ENCODE measurements at regions not wholly inside any gene's neighbourhood (a gene's known extent, or its start where the extent isn't known, plus 50 kb on each side); places are given as distances from the start of the nearest gene placed in this dataset.

GRCh38 chrX:83336454-83336853 lies 171.6 kb upstream of the POU3F4 start (continued):
- no peak for TF ChIP-seq RBBP5 (IDR thresholded peaks at IDR 0.05; ENCODE audit: borderline replicate concordance, low read depth, low read length)

GRCh38 chrX:83339724-83340123 lies 168.4 kb upstream of the POU3F4 start:
- FAIRE-seq: no peak

More at GRCh38 chrX:83339724-83340123, 168.4 kb upstream of the POU3F4 start:
- H3K14ac ChIP-seq (ENCODE audit: insufficient read length): no peak overlapping the region
- H4K20me1 ChIP-seq (replicated peaks in 1 of 2; ENCODE audit: control insufficient read depth in 1 of 2, insufficient read depth in 2 of 2, low read length in 2 of 2): no peaks in the 10 kb centered on the region
- no peak overlapping the region for H2AK5ac ChIP-seq (ENCODE audit: low read depth, low read length)
- no peak overlapping the region for H3K56ac ChIP-seq (replicated peaks; ENCODE audit: insufficient read length, low read depth, low read length)
- H3K9me3 ChIP-seq (ENCODE audit: insufficient read depth in 2 of 2, low read depth in 1 of 2, low read length in 1 of 2): no peaks in the 10 kb centered on the region
- ChIA-PET CTCF (ENCODE audit: partially characterized antibody) (no interaction called here), POLR2A (ENCODE audit: partially characterized antibody) (no interaction called here)
- WGBS, 2 experiments (ENCODE audit: extremely low coverage in 1 of 2, insufficient coverage in 1 of 2, insufficient read length in 1 of 2, insufficient replicate concordance in 2 of 2, low coverage in 1 of 2, low lambda C conversion rate in 2 of 2, missing lambda C conversion rate in 1 of 2): 90% methylated on average over 4 of the region's 4 CpGs; no CpG with 5 or more reads in 1 of the 2 experiments
- H3K4me2 ChIP-seq (ENCODE audit: insufficient read depth in 1 of 2, low read depth in 2 of 2, low read length in 2 of 2): no peak overlapping the region
- no peak overlapping the region for H2BK120ac ChIP-seq (replicated peaks; ENCODE audit: low read depth, low read length)
- no peak overlapping the region for H2BK5ac ChIP-seq (ENCODE audit: low read depth, low read length)
- H3K4me3 ChIP-seq (ENCODE audit: extremely low read depth in 1 of 4, insufficient read depth in 2 of 4, low read depth in 3 of 4, low read length in 4 of 4): no peak overlapping the region
- no peaks in the 10 kb centered on the region for H3K79me1 ChIP-seq (ENCODE audit: low read depth, low read length)
- H3K23ac ChIP-seq (ENCODE audit: insufficient read length): no peak overlapping the region
- H4K91ac ChIP-seq (replicated peaks; ENCODE audit: insufficient read length, low read length): no peak overlapping the region
- H3K4ac ChIP-seq (replicated peaks; ENCODE audit: insufficient read length, low read depth, low read length): no peak overlapping the region
- peaks cover 0 to 3% (median 0%) of the 10 kb centered on the region in 4 experiments; a peak in 1 of 7 replicates for H3K4me1 ChIP-seq (replicated peaks in 1 of 4; ENCODE audit: control insufficient read depth in 3 of 4, insufficient read depth in 4 of 4, low read length in 3 of 4)
- H3K23me2 ChIP-seq (ENCODE audit: low read depth, low read length): no peaks in the 10 kb centered on the region
- H3K36me3 ChIP-seq (ENCODE audit: control insufficient read depth in 2 of 4, insufficient read depth in 4 of 4, low read length in 3 of 4): no peaks in the 10 kb centered on the region
- H4K8ac ChIP-seq (ENCODE audit: extremely low read depth, insufficient read depth, low read length): no peak overlapping the region
- H3K9ac ChIP-seq (replicated peaks in 1 of 4; ENCODE audit: extremely low read depth in 1 of 4, low read depth in 3 of 4, low read length in 3 of 4): no peak overlapping the region
- no peak overlapping the region for H2BK12ac ChIP-seq (ENCODE audit: low read depth, low read length)
- no peaks in the 10 kb centered on the region for H3K27me3 ChIP-seq (replicated peaks in 1 of 4; ENCODE audit: control insufficient read depth in 3 of 4, extremely low read depth in 1 of 4, insufficient read depth in 3 of 4, low read length in 3 of 4)
- no peak overlapping the region for H2AFZ ChIP-seq (ENCODE audit: low read length)
- no peaks in the 10 kb centered on the region for H3K79me2 ChIP-seq (ENCODE audit: control insufficient read depth in 1 of 2, insufficient read depth in 2 of 2, low read length in 2 of 2)
- no peak overlapping the region for H2BK20ac ChIP-seq (ENCODE audit: low read length)
- no peak overlapping the region for H3K18ac ChIP-seq (ENCODE audit: extremely low read depth, low read length)
- no peak overlapping the region for H2BK15ac ChIP-seq (ENCODE audit: low read length)
- DNase-seq (ENCODE audit: low read depth in 1 of 2, low spot score in 2 of 2): no peak
- no peak overlapping the region for H4K5ac ChIP-seq (ENCODE audit: insufficient read length, low read depth, low read length)
- TF ChIP-seq BACH1 (IDR thresholded peaks at IDR 0.05; ENCODE audit: low read length): no peak
- no peak for TF ChIP-seq SUZ12 (IDR thresholded peaks at IDR 0.05; ENCODE audit: low read length)
- TF ChIP-seq KDM4A (IDR thresholded peaks at IDR 0.05; ENCODE audit: low read depth, low read length, severe bottlenecking): no peak
- H3K27ac ChIP-seq (ENCODE audit: low read depth, low read length): no peak overlapping the region

All from H1 (cell line).